ENCODE measurements at regions not wholly inside any gene's neighbourhood (a gene's known extent, or its start where the extent isn't known, plus 50 kb on each side); places are given as distances from the start of the nearest gene placed in this dataset.

GRCh38 chr14:25750436-25750835, 700.5 kb upstream of the STXBP6 start:
- Mint-ChIP-seq H3K4me1 (no peaks in the 10 kb centered on the region), H3K27ac (no peak overlapping the region), H3K4me3 (no peak overlapping the region), H3K36me3 (ENCODE audit: low read depth) (no peaks in the 10 kb centered on the region), H3K27me3 (no peaks in the 10 kb centered on the region), H3K9me3 (peaks cover 19% of the 10 kb centered on the region)
- no peak for DNase-seq
- no peak for ATAC-seq

Data from activated naive CD8-positive, alpha-beta T cell treated with anti-CD3 and anti-CD28 coated beads, Interleukin-2, amount 50 U/mL, for 24 hours (primary cell).